IPS-11a (cell line): ENCODE measurements at regions not wholly inside any gene's neighbourhood (a gene's known extent, or its start where the extent isn't known, plus 50 kb on each side); places are given as distances from the start of the nearest gene placed in this dataset.

ENCODE experiments used
- H3K4me3 ChIP-seq: one replicate; pipeline ENCODE4 v1.5.1; 2013; ENCODE audit warnings: low read depth, low read length, control low read depth

GRCh38 chr6:90976341-90976740, 389.5 kb upstream of the MAP3K7 start:
- H3K4me3 ChIP-seq = no peak overlapping the region

- no peak overlapping the region for H3K4me3 ChIP-seq
These were observed 388.9 kb upstream of the MAP3K7 start for GRCh38 chr6:90975741-90976140.

- no peak overlapping the region for H3K4me3 ChIP-seq
These were observed 386.3 kb upstream of the MAP3K7 start for GRCh38 chr6:90973188-90973587.

- H3K4me3 ChIP-seq = no peak overlapping the region
These were observed 383.8 kb upstream of the MAP3K7 start for GRCh38 chr6:90970672-90971071.

GRCh38 chr6:90967471-90967870, 380.6 kb upstream of the MAP3K7 start:
- no peak overlapping the region for H3K4me3 ChIP-seq

GRCh38 chr6:90960324-90960723, 373.5 kb upstream of the MAP3K7 start:
- no peak overlapping the region for H3K4me3 ChIP-seq

GRCh38 chr6:90955246-90955645, 368.4 kb upstream of the MAP3K7 start:
- no peak overlapping the region for H3K4me3 ChIP-seq

GRCh38 chr6:90953405-90954161, 366.7 kb upstream of the MAP3K7 start:
- no peak overlapping the region for H3K4me3 ChIP-seq

GRCh38 chr6:90952176-90952575, 365.3 kb upstream of the MAP3K7 start:
- no peak overlapping the region for H3K4me3 ChIP-seq

GRCh38 chr6:90948540-90948939, 361.7 kb upstream of the MAP3K7 start:
- H3K4me3 ChIP-seq = no peak overlapping the region

- H3K4me3 ChIP-seq = no peak overlapping the region
These were observed 360.6 kb upstream of the MAP3K7 start for GRCh38 chr6:90947184-90948064.

GRCh38 chr6:90941885-90942284, 355.0 kb upstream of the MAP3K7 start:
- no peak overlapping the region for H3K4me3 ChIP-seq

- no peak overlapping the region for H3K4me3 ChIP-seq
These were observed 354.1 kb upstream of the MAP3K7 start for GRCh38 chr6:90940812-90941481.

GRCh38 chr6:90939906-90940305, 353.0 kb upstream of the MAP3K7 start:
- H3K4me3 ChIP-seq = no peak overlapping the region

- no peak overlapping the region for H3K4me3 ChIP-seq
These were observed 351.2 kb upstream of the MAP3K7 start for GRCh38 chr6:90938122-90938521.

GRCh38 chr6:90936286-90936685, 349.4 kb upstream of the MAP3K7 start:
- H3K4me3 ChIP-seq = no peak overlapping the region

- H3K4me3 ChIP-seq = no peak overlapping the region
These were observed 348.1 kb upstream of the MAP3K7 start for GRCh38 chr6:90934966-90935365.

GRCh38 chr6:90934081-90934480, 347.2 kb upstream of the MAP3K7 start:
- no peak overlapping the region for H3K4me3 ChIP-seq

- H3K4me3 ChIP-seq = no peak overlapping the region
These were observed 345.5 kb upstream of the MAP3K7 start for GRCh38 chr6:90932351-90932750.

- H3K4me3 ChIP-seq = no peak overlapping the region
These were observed 341.2 kb upstream of the MAP3K7 start for GRCh38 chr6:90928051-90928450.

GRCh38 chr6:90925726-90926125, 338.9 kb upstream of the MAP3K7 start:
- H3K4me3 ChIP-seq = no peak overlapping the region

- no peak overlapping the region for H3K4me3 ChIP-seq
These were observed 335.5 kb upstream of the MAP3K7 start for GRCh38 chr6:90922325-90922724.
